ENCODE measurements at regions not wholly inside any gene's neighbourhood (a gene's known extent, or its start where the extent isn't known, plus 50 kb on each side); places are given as distances from the start of the nearest gene placed in this dataset.
"Not testable (repeated sequence)": the region's sequence is repeated elsewhere in the genome, so short reads cannot be mapped to it uniquely, and the experiment has no call there.

DNA sequence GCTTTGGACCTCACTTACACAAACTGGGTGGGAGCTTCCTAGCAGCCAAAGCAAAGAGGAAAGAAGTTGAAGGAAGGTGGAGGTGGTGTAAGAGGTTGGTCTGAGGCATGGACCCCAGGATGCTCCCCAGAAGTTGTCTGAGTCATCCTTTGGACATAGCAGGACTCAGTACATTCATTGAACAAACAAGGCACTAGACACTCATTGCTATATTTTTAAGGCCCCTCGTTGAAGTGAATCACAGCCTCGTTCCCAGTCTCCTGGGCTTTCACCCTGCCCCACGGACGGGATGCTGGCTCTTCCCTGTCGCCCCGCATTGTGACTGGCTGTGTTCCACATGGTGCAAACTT lies 95.9 kb upstream of the FGF3 start:
- intact Hi-C loops (cut with micrococcal nuclease): loop anchor here (5.0 to 10.0 kb wide), 2 partner anchors 560 to 842 kb away; no protein-coding TSS in a partner anchor
- 53% methylated on average over 6 of the region's 6 CpGs for WGBS (ENCODE audit: insufficient coverage)
- H3K9me3 Mint-ChIP-seq: no peaks in the 10 kb centered on the region
- peaks cover 0 to 12% of the 10 kb centered on the region in 2 donors for H3K27me3 Mint-ChIP-seq (ENCODE audit: low read depth in 2 of 2)
- no peak overlapping the region for H3K27ac Mint-ChIP-seq
- peaks cover 0 to 9% of the 10 kb centered on the region in 2 donors for H3K4me1 Mint-ChIP-seq
- DNase-seq (no peak), ATAC-seq (no peak)
- H3K4me3 ChIP-seq (ENCODE audit: low read length): no peak overlapping the region
- peaks cover 2% of the 10 kb centered on the region for H3K27me3 ChIP-seq (ENCODE audit: control insufficient read depth, insufficient read depth, low read length)
- H3K4me1 ChIP-seq (ENCODE audit: control insufficient read depth, insufficient read depth, low read length): no peaks in the 10 kb centered on the region
- no peaks in the 10 kb centered on the region for H3K36me3 ChIP-seq (ENCODE audit: control insufficient read depth, insufficient read depth, low read length)
- H3K36me3 Mint-ChIP-seq: no peaks in the 10 kb centered on the region
- H3K9me3 ChIP-seq (ENCODE audit: control insufficient read depth, insufficient read depth, low read length): no peaks in the 10 kb centered on the region
- TF ChIP-seq, protein P1, sequence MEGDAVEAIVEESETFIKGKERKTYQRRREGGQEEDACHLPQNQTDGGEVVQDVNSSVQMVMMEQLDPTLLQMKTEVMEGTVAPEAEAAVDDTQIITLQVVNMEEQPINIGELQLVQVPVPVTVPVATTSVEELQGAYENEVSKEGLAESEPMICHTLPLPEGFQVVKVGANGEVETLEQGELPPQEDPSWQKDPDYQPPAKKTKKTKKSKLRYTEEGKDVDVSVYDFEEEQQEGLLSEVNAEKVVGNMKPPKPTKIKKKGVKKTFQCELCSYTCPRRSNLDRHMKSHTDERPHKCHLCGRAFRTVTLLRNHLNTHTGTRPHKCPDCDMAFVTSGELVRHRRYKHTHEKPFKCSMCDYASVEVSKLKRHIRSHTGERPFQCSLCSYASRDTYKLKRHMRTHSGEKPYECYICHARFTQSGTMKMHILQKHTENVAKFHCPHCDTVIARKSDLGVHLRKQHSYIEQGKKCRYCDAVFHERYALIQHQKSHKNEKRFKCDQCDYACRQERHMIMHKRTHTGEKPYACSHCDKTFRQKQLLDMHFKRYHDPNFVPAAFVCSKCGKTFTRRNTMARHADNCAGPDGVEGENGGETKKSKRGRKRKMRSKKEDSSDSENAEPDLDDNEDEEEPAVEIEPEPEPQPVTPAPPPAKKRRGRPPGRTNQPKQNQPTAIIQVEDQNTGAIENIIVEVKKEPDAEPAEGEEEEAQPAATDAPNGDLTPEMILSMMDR (IDR thresholded peaks at IDR 0.05): no peak
- H3K4me3 Mint-ChIP-seq: no peak overlapping the region
- H3K27ac ChIP-seq (ENCODE audit: low read length): no peak overlapping the region

DNA sequence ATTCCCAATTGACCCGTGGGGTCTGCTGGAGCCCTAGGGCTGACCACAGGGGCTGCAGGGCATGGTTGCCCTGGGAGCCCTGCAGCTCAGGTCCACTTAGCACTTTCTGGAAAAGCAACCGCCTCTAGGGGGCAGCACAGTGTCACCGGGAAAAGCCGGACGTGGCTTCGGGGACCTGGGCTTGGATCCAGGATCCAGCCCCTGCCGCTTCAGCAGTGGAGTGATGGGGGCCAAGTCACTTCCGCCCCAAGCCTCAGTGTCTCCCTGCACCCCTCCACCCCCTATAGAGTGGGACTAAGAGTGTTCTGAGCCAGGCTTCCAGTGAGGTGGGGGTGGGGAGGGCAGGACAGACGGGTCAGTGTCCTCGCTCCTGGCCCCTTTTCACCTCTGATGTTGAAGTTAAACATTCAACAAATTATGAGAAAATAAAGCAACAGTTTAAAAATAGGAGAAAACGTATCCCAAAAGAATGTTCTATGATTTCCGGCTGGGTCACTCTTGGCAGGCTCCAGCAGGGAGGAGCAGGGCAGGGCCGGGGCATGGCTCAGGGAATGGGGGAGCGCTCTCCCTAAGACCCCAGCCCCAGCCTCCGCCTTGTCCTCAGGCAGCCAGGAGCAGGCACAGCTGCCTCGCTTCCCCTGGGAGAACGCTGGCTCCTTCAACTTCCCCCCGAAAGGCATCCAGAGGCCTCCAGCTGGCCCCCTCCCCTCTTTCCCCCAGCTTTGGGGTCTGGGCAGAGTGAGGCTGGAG lies 96.5 kb upstream of the FGF3 start:
- Mint-ChIP-seq H3K27me3 (ENCODE audit: low read depth in 2 of 2) (peaks cover 0 to 12% of the 10 kb centered on the region in 2 donors), H3K4me3 (no peak overlapping the region), H3K4me1 (peaks cover 0 to 9% of the 10 kb centered on the region in 2 donors), H3K9me3 (no peaks in the 10 kb centered on the region), H3K36me3 (no peaks in the 10 kb centered on the region), H3K27ac (no peak overlapping the region)
- Histone ChIP-seq H3K36me3 (ENCODE audit: control insufficient read depth, insufficient read depth, low read length) (no peaks in the 10 kb centered on the region), H3K27ac (ENCODE audit: low read length) (no peak overlapping the region), H3K4me1 (ENCODE audit: control insufficient read depth, insufficient read depth, low read length) (no peaks in the 10 kb centered on the region), H3K4me3 (ENCODE audit: low read length) (no peak overlapping the region), H3K27me3 (ENCODE audit: control insufficient read depth, insufficient read depth, low read length) (peaks cover 2% of the 10 kb centered on the region), H3K9me3 (ENCODE audit: control insufficient read depth, insufficient read depth, low read length) (no peaks in the 10 kb centered on the region)
- no peak for ATAC-seq
- peak in 1 of 2 donors; percentile 54 for DNase-seq
- TF ChIP-seq, protein P1 (IDR thresholded peaks at IDR 0.05): peak; percentile 17
- intact Hi-C loops (cut with micrococcal nuclease): loop anchor here (5.0 to 10.0 kb wide), 2 partner anchors 559 to 842 kb away; no protein-coding TSS in a partner anchor
- 32% methylated on average over 14 of the region's 18 CpGs for WGBS (ENCODE audit: insufficient coverage)

DNA sequence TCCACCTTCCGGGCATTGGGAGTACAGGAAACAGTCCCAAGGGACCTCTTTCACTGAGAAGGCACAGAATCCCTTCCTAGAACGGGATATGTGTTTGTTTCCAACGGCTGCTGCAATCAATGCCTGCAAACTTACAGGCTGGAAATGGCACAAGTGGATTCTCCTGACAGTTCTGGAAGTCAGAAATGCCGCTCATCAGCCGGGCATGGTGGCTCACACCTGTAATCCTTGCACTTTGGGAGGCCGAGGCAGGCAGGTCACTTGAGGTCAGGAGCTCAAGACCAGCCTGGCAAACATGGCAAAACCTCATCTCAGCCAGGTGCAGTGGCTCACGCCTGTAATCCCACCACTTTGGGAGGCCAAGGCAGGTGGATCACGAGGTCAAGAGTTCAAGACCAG lies 97.0 kb upstream of the FGF3 start:
- not testable (repeated sequence) for H3K4me1 Mint-ChIP-seq; H3K27me3 ChIP-seq (ENCODE audit: control insufficient read depth, insufficient read depth, low read length); H3K9me3 ChIP-seq (ENCODE audit: control insufficient read depth, insufficient read depth, low read length); H3K4me3 ChIP-seq (ENCODE audit: low read length); H3K4me1 ChIP-seq (ENCODE audit: control insufficient read depth, insufficient read depth, low read length); DNase-seq; ATAC-seq; H3K27ac ChIP-seq (ENCODE audit: low read length); H3K36me3 Mint-ChIP-seq; H3K36me3 ChIP-seq (ENCODE audit: control insufficient read depth, insufficient read depth, low read length); H3K27ac Mint-ChIP-seq; H3K9me3 Mint-ChIP-seq; H3K4me3 Mint-ChIP-seq
- H3K27me3 Mint-ChIP-seq (ENCODE audit: low read depth in 2 of 2): peaks cover 0 to 12% of the 10 kb centered on the region in 2 donors
- 57% methylated on average over 8 of the region's 8 CpGs for WGBS (ENCODE audit: insufficient coverage)
- intact Hi-C loops (cut with micrococcal nuclease): loop anchor here (5.0 to 10.0 kb wide), 2 partner anchors 559 to 841 kb away; no protein-coding TSS in a partner anchor

DNA sequence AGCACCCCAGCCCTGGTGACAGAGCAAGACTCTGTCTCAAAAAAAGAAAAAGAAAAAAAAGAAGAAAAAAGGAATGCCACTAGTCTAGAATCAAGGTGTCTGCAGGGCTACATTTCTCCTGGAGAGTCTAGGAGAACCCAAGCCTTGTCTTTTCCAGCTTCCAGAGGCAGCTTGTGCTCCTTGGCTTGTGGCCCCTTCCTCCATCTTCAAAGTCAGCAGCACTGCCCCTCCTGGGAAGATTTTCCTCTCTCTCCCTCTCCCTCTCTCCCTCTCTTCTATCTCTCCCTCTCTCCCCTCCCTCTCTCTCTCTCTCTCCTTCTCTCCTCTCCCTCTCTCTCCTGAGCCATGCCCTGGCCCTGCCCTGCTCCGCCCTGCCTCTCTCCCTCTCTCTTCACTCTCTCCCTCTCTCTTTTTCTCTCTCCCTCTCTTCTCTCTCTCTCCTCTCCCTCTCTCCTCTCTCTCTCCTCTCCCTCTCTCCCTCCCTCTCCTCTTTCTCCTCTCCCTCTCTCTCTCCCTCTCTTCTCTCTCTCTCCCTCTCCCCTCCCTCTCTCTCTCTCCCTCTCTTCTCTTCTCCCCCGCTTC lies 97.7 kb upstream of the FGF3 start:
- Histone ChIP-seq H3K4me3 (ENCODE audit: low read length) (no peak overlapping the region), H3K9me3 (ENCODE audit: control insufficient read depth, insufficient read depth, low read length) (no peaks in the 10 kb centered on the region), H3K36me3 (ENCODE audit: control insufficient read depth, insufficient read depth, low read length) (no peaks in the 10 kb centered on the region), H3K27me3 (ENCODE audit: control insufficient read depth, insufficient read depth, low read length) (peaks cover 2% of the 10 kb centered on the region), H3K27ac (ENCODE audit: low read length) (no peak overlapping the region), H3K4me1 (ENCODE audit: control insufficient read depth, insufficient read depth, low read length) (no peaks in the 10 kb centered on the region)
- 75% methylated on average over 1 of the region's 2 CpGs for WGBS (ENCODE audit: insufficient coverage)
- ATAC-seq: no peak
- Mint-ChIP-seq H3K9me3 (no peaks in the 10 kb centered on the region), H3K36me3 (no peaks in the 10 kb centered on the region), H3K4me1 (peaks cover 0 to 9% of the 10 kb centered on the region in 2 donors), H3K27ac (peak overlapping the region in 1 of 2 donors; percentile 4), H3K27me3 (ENCODE audit: low read depth in 2 of 2) (peaks cover 0 to 10% of the 10 kb centered on the region in 2 donors), H3K4me3 (no peak overlapping the region)
- intact Hi-C loops (cut with micrococcal nuclease): loop anchor here (5.0 to 10.0 kb wide), 2 partner anchors 558 to 840 kb away; no protein-coding TSS in a partner anchor
- no peak for DNase-seq
- TF ChIP-seq, protein P1 (IDR thresholded peaks at IDR 0.05): no peak

Measured in natural killer cell (primary cell).